Upper lobe of left lung (tissue), 6 donors: ENCODE measurements at regions not wholly inside any gene's neighbourhood (a gene's known extent, or its start where the extent isn't known, plus 50 kb on each side); places are given as distances from the start of the nearest gene placed in this dataset.

Experiments used
- ATAC-seq, 2 donors: fragments of 200-7000 bp; cut with Tn5 transposase; one replicate each; pipeline ENCODE4 v1.9.1; 2022; ENCODE audit warnings: mild to moderate bottlenecking in 2 of 2, moderate library complexity in 2 of 2; ENCODE audit not compliant: low FRiP score in 2 of 2
- DNase-seq, 2 donors: peaks; one replicate each; pipeline ENCODE4 v3.0.0-alpha.2; 2019 to 2020
- H3K27ac ChIP-seq, 4 donors: fragments of 200-600 bp; sonication (generic); one replicate each; pipeline ENCODE4 v1.5.1; 2016 to 2019
- H3K27me3 ChIP-seq, 4 donors: fragments of 200-600 bp; sonication (generic); one replicate each; pipeline ENCODE4 v1.5.1; 2017 to 2019
- H3K36me3 ChIP-seq, 4 donors: fragments of 200-600 bp; sonication (generic); one replicate each; pipeline ENCODE4 v1.5.1; 2016 to 2019
- H3K4me1 ChIP-seq, 4 donors: fragments of 200-600 bp; sonication (generic); one replicate each; pipeline ENCODE4 v1.5.1; 2018 to 2019
- H3K4me3 ChIP-seq, 4 donors: fragments of 200-600 bp; sonication (generic); one replicate each; pipeline ENCODE4 v1.5.1; 2017 to 2019; ENCODE audit warnings: mild to moderate bottlenecking in 2 of 4, moderate library complexity in 1 of 4
- H3K9me3 ChIP-seq, 4 donors: fragments of 200-600 bp; sonication (generic); one replicate each; pipeline ENCODE4 v1.5.1; 2018 to 2019
- EP300 ChIP-seq, 4 donors: sonication (generic); formaldehyde crosslinking; IDR thresholded peaks; one replicate each; pipeline ENCODE4 v1.5.1; 2017; ENCODE audit warnings: antibody characterized with exemption in 4 of 4, control low read depth in 2 of 4
- POLR2A ChIP-seq, 4 donors: fragments of 450-650 bp; IDR thresholded peaks; one replicate each; pipeline ENCODE4 v1.5.1; 2016 to 2017; ENCODE audit warnings: antibody characterized with exemption in 4 of 4, mild to moderate bottlenecking in 2 of 4
- POLR2AphosphoS5 ChIP-seq, 2 donors: sonication (generic); formaldehyde crosslinking; IDR thresholded peaks; one replicate each; pipeline ENCODE4 v1.5.1; 2017; ENCODE audit warnings: antibody characterized with exemption in 2 of 2
- whole genome bisulfite sequencing, 2 donors: methylation state at CpG; one replicate each; pipeline ENCODE4 v1.1.5; 2017 to 2018; 5-methylcytosine and 5-hydroxymethylcytosine counted together
- TF ChIP-seq, protein P1 (sequence below), 6 experiments: fragments of 450-650 bp in 4 of 6; fragments of 200-600 bp in 2 of 6; sonication (generic) in 2 of 6; IDR thresholded peaks; one replicate each; pipeline ENCODE4 v1.5.1; 2016 to 2019; ENCODE audit warnings: antibody characterized with exemption in 6 of 6
- donor health status: DM: no; HTN: no; CAD: no; lungs with moderate emphysema.
- donor health status: DM: no; HTN: yes; CAD: no; lungs with severe emphysema.

DNA sequence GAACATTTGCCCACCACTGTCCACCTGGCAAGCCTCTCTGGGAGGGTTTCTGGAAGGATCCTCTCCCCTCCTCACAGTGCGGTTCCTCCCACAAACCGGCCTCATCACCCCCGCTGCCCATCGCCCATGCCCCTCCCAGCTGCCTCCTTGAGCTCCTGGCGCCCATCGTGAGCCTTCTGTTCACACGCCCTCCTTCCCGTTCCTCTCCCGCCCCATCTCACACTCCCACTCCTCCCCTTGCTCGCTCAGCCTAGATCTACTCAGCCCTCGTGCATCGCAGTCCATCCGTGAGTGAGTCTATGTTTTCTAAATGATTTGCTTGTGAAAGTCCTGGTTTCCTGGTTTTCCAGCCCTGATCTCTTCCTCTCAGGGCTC, 119.1 kb upstream of the C1orf174 start:
- Histone ChIP-seq H3K27ac (no peak overlapping the region), H3K4me1 (no peaks in the 10 kb centered on the region), H3K4me3 (no peak overlapping the region), H3K9me3 (no peaks in the 10 kb centered on the region), H3K36me3 (no peaks in the 10 kb centered on the region), H3K27me3 (no peaks in the 10 kb centered on the region)
- no peak for DNase-seq
- TF ChIP-seq POLR2AphosphoS5 (IDR thresholded peaks at IDR 0.05) (no peak), EP300 (IDR thresholded peaks at IDR 0.05) (no peak), POLR2A (IDR thresholded peaks at IDR 0.05) (no peak)
- TF ChIP-seq, protein P1, sequence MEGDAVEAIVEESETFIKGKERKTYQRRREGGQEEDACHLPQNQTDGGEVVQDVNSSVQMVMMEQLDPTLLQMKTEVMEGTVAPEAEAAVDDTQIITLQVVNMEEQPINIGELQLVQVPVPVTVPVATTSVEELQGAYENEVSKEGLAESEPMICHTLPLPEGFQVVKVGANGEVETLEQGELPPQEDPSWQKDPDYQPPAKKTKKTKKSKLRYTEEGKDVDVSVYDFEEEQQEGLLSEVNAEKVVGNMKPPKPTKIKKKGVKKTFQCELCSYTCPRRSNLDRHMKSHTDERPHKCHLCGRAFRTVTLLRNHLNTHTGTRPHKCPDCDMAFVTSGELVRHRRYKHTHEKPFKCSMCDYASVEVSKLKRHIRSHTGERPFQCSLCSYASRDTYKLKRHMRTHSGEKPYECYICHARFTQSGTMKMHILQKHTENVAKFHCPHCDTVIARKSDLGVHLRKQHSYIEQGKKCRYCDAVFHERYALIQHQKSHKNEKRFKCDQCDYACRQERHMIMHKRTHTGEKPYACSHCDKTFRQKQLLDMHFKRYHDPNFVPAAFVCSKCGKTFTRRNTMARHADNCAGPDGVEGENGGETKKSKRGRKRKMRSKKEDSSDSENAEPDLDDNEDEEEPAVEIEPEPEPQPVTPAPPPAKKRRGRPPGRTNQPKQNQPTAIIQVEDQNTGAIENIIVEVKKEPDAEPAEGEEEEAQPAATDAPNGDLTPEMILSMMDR (IDR thresholded peaks at IDR 0.05): no peak
- 62 to 77% methylated on average over 13 of the region's 13 CpGs for WGBS, 2 donors
- no peak for ATAC-seq

DNA sequence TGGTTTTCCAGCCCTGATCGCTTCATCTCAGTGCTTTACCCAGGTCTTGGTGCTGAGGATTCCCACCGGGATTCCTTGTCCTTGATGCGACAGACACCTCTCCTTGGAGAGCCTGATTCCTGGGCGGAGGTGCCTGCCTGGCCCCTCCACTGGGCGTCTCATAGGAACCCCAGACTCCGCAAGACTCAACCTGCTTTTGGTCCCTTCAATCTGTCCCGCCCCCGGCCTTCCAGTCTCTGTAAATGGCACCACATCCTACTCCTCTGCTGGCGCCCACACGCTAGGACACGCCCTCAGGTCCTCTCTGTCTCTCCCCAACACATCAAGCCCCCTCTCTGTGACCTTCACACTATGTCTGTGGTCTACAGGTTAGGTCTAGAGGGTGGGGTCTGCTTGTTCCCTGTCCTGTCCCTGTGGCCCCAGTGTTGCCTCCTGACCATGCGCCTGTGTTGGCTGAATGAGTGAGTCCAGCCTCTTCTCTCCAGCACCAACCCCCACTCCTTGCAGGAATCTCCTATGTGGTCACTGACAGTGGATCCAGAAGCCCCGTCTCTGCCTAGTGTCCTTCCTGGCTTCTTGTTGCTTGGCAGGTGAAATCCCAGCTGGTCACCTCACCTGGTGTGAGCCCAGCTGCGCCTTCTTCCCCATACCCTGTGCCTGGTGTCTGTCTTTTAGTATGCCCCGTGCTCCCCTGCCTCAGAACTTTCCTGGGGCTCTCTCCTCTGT, 119.7 kb upstream of the C1orf174 start:
- H3K4me3 ChIP-seq: no peak overlapping the region
- H3K4me1 ChIP-seq: no peaks in the 10 kb centered on the region
- DNase-seq: no peak
- H3K27me3 ChIP-seq: no peaks in the 10 kb centered on the region
- H3K9me3 ChIP-seq: no peaks in the 10 kb centered on the region
- ATAC-seq: no peak
- H3K36me3 ChIP-seq: no peaks in the 10 kb centered on the region
- no peak overlapping the region for H3K27ac ChIP-seq
- no peak for TF ChIP-seq EP300 (IDR thresholded peaks at IDR 0.05)
- TF ChIP-seq, protein P1 (IDR thresholded peaks at IDR 0.05): no peak
- no peak for TF ChIP-seq POLR2A (IDR thresholded peaks at IDR 0.05)
- TF ChIP-seq POLR2AphosphoS5 (IDR thresholded peaks at IDR 0.05): no peak
- 85 to 86% methylated on average over 15 of the region's 15 CpGs for WGBS, 2 donors

DNA sequence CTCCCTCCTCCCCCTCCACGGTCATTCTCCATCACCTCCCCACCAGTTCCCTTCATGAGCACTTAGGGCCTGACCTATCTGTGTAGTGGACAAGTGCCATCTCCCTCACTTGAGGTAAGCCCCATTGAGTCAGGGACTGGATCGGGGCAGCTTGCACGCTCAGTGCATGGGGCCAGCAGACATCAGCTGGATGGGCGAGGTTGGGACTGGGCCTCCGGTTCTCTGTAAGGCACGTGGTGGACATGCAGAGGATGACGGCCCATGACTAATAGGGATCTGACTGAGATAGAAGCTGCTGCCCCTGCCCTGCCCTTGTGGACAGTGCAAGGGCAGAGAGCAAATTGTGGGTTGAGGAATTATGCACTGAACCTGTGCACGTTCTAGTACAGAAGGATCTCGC, 120.4 kb upstream of the C1orf174 start:
- no peaks in the 10 kb centered on the region for H3K4me1 ChIP-seq
- H3K36me3 ChIP-seq: no peaks in the 10 kb centered on the region
- DNase-seq: no peak
- ATAC-seq: no peak
- TF ChIP-seq EP300 (IDR thresholded peaks at IDR 0.05) (no peak), POLR2AphosphoS5 (IDR thresholded peaks at IDR 0.05) (no peak), POLR2A (IDR thresholded peaks at IDR 0.05) (no peak)
- TF ChIP-seq, protein P1 (IDR thresholded peaks at IDR 0.05): no peak
- no peaks in the 10 kb centered on the region for H3K9me3 ChIP-seq
- 27 to 73% methylated on average over 3 to 9 of the region's 9 CpGs for WGBS, 2 donors
- no peak overlapping the region for H3K27ac ChIP-seq
- no peak overlapping the region for H3K4me3 ChIP-seq
- H3K27me3 ChIP-seq: no peaks in the 10 kb centered on the region

DNA sequence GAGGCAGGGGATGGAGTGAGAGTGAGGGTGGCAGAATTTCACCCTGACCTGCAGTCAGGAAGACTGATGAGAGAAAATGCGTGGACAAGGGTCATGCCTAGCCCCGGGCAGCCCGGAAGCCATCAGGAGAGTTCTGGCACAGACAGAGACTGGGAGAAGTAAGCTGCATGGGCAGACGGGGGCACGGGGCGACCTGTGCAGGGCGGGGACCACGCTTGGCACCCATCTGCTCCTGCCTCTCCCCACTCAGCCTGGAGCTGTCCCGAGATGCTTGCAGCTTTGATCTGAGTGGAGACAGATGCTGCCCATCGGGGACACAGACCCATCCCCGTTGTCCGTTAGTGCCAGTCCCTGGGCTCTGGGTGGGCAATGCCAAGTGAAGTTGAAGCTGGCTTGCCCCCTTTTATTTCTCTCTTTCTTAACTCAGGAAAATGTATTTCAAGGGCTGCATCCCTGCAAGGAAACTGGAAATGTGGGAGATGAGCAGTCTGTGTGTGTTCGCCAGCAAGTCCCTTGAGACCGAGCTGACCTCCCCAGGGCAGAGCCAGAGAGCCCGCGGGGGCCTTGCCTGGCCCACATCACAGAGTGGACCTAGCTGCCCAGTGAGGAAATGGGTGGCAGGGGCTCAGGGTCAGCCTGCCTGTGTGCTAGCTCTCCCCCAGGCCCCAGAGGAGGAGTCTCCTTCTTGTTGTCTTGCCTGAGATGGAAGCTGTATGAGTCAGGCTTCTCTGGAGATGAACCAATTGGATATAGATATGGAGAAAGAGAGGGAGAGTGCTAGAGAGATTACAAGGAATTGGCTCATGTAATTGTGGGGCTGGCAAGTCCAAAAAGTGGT, 121.3 kb upstream of the C1orf174 start:
- Histone ChIP-seq H3K27ac (no peak overlapping the region), H3K9me3 (no peaks in the 10 kb centered on the region), H3K36me3 (no peaks in the 10 kb centered on the region), H3K4me3 (no peak overlapping the region), H3K27me3 (no peaks in the 10 kb centered on the region), H3K4me1 (no peaks in the 10 kb centered on the region)
- TF ChIP-seq EP300 (IDR thresholded peaks at IDR 0.05): no peak
- no peak for TF ChIP-seq POLR2AphosphoS5 (IDR thresholded peaks at IDR 0.05)
- TF ChIP-seq, protein P1 (IDR thresholded peaks at IDR 0.05): no peak
- no peak for TF ChIP-seq POLR2A (IDR thresholded peaks at IDR 0.05)
- DNase-seq (no peak), ATAC-seq (no peak)
- WGBS, 2 donors: 79 to 86% methylated on average over 14 to 16 of the region's 16 CpGs
